Fibroblast of villous mesenchyme (primary cell): ENCODE measurements at regions not wholly inside any gene's neighbourhood (a gene's known extent, or its start where the extent isn't known, plus 50 kb on each side); places are given as distances from the start of the nearest gene placed in this dataset.

Source experiments
- DNase-seq: peaks from one replicate; pipeline ENCODE4 v3.0.0-alpha.2; 2010; ENCODE audit warnings: low read depth
- H3K4me3 ChIP-seq: 2 replicates; pipeline ENCODE4 v1.5.1; 2011; ENCODE audit warnings: low read depth, mild to moderate bottlenecking, low read length
- TF ChIP-seq, protein P1 (sequence below): IDR thresholded peaks from 2 replicates; pipeline ENCODE4 v1.5.1; 2012; ENCODE audit warnings: low read depth, mild to moderate bottlenecking, low read length; ENCODE audit not compliant: insufficient read depth

DNA sequence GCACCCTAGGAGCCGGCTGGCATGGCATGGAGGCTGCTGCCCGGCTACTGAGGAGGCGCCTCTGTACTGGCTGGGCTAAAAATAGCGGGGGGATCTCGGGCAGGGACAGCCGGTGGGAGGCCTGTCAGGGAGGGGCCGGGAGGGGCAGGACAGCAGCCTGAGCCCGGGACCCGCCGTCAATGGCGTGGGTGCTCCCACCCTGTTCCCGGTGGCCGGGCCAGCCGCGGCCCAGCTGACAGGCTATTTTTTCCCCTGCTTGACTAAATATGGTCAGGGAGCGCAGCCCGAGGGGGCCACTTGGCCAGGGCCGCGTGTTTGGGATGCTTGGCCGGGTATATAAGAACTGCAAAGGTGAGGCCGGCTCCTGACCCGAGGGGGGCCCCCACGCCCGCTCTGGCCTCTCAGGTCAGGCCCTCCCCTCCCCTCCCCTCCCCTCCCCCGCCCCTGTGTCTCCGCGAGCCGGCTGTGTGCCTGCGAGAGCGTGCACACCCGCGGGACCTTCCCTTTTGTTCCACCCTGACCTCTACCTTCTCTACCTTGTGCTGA, 74.4 kb upstream of the GATA5 start:
- TF ChIP-seq, protein P1, sequence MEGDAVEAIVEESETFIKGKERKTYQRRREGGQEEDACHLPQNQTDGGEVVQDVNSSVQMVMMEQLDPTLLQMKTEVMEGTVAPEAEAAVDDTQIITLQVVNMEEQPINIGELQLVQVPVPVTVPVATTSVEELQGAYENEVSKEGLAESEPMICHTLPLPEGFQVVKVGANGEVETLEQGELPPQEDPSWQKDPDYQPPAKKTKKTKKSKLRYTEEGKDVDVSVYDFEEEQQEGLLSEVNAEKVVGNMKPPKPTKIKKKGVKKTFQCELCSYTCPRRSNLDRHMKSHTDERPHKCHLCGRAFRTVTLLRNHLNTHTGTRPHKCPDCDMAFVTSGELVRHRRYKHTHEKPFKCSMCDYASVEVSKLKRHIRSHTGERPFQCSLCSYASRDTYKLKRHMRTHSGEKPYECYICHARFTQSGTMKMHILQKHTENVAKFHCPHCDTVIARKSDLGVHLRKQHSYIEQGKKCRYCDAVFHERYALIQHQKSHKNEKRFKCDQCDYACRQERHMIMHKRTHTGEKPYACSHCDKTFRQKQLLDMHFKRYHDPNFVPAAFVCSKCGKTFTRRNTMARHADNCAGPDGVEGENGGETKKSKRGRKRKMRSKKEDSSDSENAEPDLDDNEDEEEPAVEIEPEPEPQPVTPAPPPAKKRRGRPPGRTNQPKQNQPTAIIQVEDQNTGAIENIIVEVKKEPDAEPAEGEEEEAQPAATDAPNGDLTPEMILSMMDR, result no peak
- no peak overlapping the region for H3K4me3 ChIP-seq
- DNase-seq, result no peak

DNA sequence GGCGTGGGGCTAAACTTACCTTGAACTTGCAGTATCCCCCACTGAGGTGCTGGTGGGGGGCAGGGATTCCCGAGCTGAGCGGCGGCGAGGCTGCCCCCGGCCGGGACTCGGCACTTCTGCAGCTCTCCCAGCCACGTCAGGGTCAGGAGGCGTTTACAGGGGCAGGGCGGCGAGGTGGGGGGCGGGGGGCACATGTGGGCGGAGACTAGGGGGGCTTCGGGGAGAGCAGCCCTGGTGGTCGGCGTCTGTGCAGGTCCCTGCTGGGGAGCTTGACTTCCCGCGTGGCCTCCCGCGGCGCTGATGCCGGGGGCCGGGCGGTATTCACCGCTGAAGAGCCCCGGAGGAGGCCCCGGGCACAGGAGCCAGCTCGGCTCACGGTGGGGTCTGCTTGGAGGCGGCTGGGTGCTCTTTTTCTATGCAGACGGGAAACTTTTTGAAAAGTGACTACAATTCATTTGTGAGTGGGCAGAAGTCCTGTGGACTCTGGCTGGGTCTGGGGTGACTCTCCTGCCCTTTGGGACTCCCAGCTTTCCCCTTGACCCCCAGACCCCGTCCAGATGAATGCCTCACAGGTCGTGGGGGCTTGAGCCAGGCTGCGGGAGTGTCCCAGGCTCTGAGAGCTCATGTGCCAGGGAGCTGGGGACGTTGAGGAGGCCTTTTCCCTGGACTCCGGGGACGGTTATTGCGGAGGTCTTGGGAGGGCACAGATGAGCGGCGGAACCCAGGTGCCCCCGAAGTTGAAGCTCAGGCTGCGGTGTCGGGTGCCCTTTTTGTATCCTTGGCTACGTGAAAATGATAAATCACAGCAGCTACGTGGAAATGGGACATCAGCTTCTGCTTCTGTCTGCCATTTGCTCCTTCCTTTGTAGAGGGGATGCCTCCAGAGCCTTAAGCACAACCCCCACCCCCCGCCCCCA, 75.9 kb upstream of the GATA5 start:
- DNase-seq, result no peak
- H3K4me3 ChIP-seq, result no peak overlapping the region
- TF ChIP-seq, protein P1, result no peak

DNA sequence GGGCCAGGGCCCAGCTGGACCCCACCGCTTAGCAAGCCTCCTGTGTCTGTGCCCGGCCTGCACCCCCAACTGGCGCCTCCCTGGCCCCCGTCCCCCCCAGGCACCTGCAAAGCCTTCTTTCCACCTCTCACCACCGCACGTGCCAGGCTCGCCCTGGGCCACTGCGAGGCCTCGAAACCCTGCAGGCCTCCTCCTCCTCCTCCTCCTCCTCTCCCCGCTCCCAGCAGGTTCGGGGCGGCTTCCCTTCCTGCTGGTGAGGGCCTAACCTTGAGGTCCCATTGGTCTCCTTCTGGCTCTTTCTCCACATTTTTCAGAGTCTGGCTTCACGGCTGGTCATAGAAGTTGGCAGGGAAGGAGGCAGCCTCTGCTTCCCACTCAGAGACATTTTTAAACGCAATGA, 76.8 kb upstream of the GATA5 start:
- DNase-seq, result no peak
- TF ChIP-seq, protein P1, result no peak
- no peak overlapping the region for H3K4me3 ChIP-seq

GRCh38 chr20:62553136-62553837, 77.5 kb upstream of the GATA5 start:
- DNase-seq, result no peak
- no peak overlapping the region for H3K4me3 ChIP-seq
- TF ChIP-seq, protein P1, result no peak

- TF ChIP-seq, protein P1, result no peak
- no peak for DNase-seq
- no peak overlapping the region for H3K4me3 ChIP-seq
Measured at GRCh38 chr20:62553838-62554161, 78.0 kb upstream of the GATA5 start.

- no peak overlapping the region for H3K4me3 ChIP-seq
- TF ChIP-seq, protein P1, result no peak
- no peak for DNase-seq
Measured at GRCh38 chr20:62554214-62554897, 78.6 kb upstream of the GATA5 start.
